ENCODE measurements at regions not wholly inside any gene's neighbourhood (a gene's known extent, or its start where the extent isn't known, plus 50 kb on each side); places are given as distances from the start of the nearest gene placed in this dataset.

DNA sequence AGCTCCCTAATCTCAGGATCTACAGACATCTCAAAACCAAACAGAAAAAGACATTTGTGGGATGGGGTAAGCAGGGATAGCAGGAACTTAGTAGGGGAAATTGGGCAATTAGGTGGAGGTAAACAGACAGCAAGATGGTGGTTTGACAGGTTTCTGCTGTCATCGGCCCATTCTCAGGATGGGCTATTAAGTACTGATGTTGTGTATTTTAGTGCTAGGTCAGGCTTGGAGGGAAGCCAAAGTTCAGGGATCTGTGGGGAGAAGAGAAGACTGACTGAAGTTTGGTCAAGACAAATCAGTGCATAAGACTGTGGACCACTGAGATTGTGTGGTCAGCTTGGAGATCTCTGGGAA is 96.8 kb upstream of the THUMPD2 start:
- TF ChIP-seq ZNF184 (CRISPR knock-in tag; IDR thresholded peaks at IDR 0.05) (no peak), HNRNPLL (IDR thresholded peaks at IDR 0.05; ENCODE audit: low read depth, low read length, poor library complexity, severe bottlenecking) (no peak), CHCHD3 (CRISPR knock-in tag; IDR thresholded peaks at IDR 0.05) (no peak)
- TF ChIP-seq, protein P1, sequence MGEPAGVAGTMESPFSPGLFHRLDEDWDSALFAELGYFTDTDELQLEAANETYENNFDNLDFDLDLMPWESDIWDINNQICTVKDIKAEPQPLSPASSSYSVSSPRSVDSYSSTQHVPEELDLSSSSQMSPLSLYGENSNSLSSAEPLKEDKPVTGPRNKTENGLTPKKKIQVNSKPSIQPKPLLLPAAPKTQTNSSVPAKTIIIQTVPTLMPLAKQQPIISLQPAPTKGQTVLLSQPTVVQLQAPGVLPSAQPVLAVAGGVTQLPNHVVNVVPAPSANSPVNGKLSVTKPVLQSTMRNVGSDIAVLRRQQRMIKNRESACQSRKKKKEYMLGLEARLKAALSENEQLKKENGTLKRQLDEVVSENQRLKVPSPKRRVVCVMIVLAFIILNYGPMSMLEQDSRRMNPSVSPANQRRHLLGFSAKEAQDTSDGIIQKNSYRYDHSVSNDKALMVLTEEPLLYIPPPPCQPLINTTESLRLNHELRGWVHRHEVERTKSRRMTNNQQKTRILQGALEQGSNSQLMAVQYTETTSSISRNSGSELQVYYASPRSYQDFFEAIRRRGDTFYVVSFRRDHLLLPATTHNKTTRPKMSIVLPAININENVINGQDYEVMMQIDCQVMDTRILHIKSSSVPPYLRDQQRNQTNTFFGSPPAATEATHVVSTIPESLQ (CRISPR knock-in tag; IDR thresholded peaks at IDR 0.05), result no peak
- TF ChIP-seq, protein P2, sequence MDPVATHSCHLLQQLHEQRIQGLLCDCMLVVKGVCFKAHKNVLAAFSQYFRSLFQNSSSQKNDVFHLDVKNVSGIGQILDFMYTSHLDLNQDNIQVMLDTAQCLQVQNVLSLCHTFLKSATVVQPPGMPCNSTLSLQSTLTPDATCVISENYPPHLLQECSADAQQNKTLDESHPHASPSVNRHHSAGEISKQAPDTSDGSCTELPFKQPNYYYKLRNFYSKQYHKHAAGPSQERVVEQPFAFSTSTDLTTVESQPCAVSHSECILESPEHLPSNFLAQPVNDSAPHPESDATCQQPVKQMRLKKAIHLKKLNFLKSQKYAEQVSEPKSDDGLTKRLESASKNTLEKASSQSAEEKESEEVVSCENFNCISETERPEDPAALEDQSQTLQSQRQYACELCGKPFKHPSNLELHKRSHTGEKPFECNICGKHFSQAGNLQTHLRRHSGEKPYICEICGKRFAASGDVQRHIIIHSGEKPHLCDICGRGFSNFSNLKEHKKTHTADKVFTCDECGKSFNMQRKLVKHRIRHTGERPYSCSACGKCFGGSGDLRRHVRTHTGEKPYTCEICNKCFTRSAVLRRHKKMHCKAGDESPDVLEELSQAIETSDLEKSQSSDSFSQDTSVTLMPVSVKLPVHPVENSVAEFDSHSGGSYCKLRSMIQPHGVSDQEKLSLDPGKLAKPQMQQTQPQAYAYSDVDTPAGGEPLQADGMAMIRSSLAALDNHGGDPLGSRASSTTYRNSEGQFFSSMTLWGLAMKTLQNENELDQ (CRISPR knock-in tag; IDR thresholded peaks at IDR 0.05; ENCODE audit: borderline replicate concordance), result no peak
